ENCODE measurements at regions not wholly inside any gene's neighbourhood (a gene's known extent, or its start where the extent isn't known, plus 50 kb on each side); places are given as distances from the start of the nearest gene placed in this dataset.

- TF ChIP-seq CTCF (IDR thresholded peaks at IDR 0.05) = no peak
- TF ChIP-seq POLR2AphosphoS5 (IDR thresholded peaks at IDR 0.05) = no peak
- no peak for TF ChIP-seq POLR2A (IDR thresholded peaks at IDR 0.05)
Measured at GRCh38 chr19:30656520-30657100, 284.4 kb downstream of the ZNF536 start.

Data from prostate gland (tissue), 2 donors.